AG04449 (cell line): ENCODE measurements at regions not wholly inside any gene's neighbourhood (a gene's known extent, or its start where the extent isn't known, plus 50 kb on each side); places are given as distances from the start of the nearest gene placed in this dataset.

ENCODE experiments used
- CTCF ChIA-PET: fragments of 350-600 bp; formaldehyde crosslinking; extraction: SDS; loops from one replicate; lab custom pipeline; 2021; ENCODE audit warnings: antibody characterized with exemption; lab: Yijun Ruan, JAX
- POLR2A ChIA-PET: fragments of 400-600, 350-600 bp; formaldehyde crosslinking; extraction: SDS; loops from one replicate; lab custom pipeline; 2020; ENCODE audit warnings: antibody characterized with exemption, inconsistent platforms; lab: Yijun Ruan, JAX
- DNase-seq: peaks from one replicate; pipeline ENCODE4 v3.0.0-alpha.2; 2010; ENCODE audit warnings: low read depth, low spot score
- H3K4me3 ChIP-seq: 2 replicates; pipeline ENCODE4 v1.5.1; 2011; ENCODE audit warnings: low read depth, mild to moderate bottlenecking, control low read depth, low read length
- TF ChIP-seq, protein P1 (sequence below): IDR thresholded peaks from one replicate; pipeline ENCODE4 v1.5.1; 2011; ENCODE audit warnings: mild to moderate bottlenecking, moderate library complexity, low read length, control low read depth, inconsistent platforms; ENCODE audit not compliant: insufficient read depth; ENCODE audit errors: missing control alignments

DNA sequence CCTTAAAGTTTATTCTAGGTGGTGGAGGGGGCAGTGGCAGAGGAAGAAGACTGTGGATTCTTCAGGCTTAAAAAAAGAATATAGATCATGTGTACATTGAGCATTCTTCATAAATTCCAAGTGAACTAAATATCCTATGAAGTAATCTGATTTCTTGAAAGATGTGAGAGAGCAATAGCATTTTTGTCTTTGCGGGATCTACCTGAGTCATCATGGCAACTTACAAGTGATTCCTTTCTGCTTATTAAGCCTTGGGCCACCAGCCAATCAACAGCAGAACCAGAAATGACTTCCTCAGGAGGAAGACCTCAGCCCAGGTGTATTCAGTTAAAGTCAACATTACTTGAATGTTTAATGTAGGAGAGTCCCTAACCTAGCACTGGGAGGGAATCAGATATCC is 756.9 kb downstream of the TFAP2A start:
- CTCF ChIA-PET, result no interaction called here
- TF ChIP-seq, protein P1, sequence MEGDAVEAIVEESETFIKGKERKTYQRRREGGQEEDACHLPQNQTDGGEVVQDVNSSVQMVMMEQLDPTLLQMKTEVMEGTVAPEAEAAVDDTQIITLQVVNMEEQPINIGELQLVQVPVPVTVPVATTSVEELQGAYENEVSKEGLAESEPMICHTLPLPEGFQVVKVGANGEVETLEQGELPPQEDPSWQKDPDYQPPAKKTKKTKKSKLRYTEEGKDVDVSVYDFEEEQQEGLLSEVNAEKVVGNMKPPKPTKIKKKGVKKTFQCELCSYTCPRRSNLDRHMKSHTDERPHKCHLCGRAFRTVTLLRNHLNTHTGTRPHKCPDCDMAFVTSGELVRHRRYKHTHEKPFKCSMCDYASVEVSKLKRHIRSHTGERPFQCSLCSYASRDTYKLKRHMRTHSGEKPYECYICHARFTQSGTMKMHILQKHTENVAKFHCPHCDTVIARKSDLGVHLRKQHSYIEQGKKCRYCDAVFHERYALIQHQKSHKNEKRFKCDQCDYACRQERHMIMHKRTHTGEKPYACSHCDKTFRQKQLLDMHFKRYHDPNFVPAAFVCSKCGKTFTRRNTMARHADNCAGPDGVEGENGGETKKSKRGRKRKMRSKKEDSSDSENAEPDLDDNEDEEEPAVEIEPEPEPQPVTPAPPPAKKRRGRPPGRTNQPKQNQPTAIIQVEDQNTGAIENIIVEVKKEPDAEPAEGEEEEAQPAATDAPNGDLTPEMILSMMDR, result no peak
- POLR2A ChIA-PET, result no interaction called here
- DNase-seq, result peak; percentile 55
- no peak overlapping the region for H3K4me3 ChIP-seq

GRCh38 chr6:9647599-9647998 is 767.3 kb downstream of the TFAP2A start:
- no peak overlapping the region for H3K4me3 ChIP-seq
- CTCF ChIA-PET, result interaction anchor here (1.4 kb wide), 1 partner anchor 64 kb away, joined by 3 read pairs; no protein-coding TSS in a partner anchor
- DNase-seq, result no peak
- POLR2A ChIA-PET, result interaction anchor here (1.3 kb wide), 1 partner anchor 767 kb away, joined by 3 read pairs; the partner anchor contains the start of gene TFAP2A
- TF ChIP-seq, protein P1, result no peak

DNA sequence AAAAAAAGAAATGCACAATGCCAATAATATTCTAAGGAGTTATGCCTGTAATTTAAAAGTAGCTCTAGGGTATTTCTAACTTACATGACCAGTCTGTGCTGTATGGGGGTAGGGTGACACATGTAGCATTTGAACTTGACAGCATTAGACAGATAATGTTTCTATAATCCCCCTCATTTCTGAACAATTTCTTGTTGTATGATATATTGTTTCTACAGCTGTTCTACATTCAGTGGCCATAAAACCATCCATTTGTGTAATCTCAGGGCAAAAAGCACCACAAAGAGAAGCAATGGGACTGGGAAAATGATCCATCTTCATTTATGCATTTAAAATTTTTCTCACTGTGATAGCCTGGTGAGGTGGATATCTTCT is 767.8 kb downstream of the TFAP2A start:
- ChIA-PET POLR2A (interaction anchor here (0.5 kb wide), 1 partner anchor 143 kb away, joined by 3 read pairs; no protein-coding TSS in a partner anchor), CTCF (interaction anchor here (0.7 to 1.4 kb wide), 2 partner anchors 64 to 498 kb away, joined by 3 read pairs; no protein-coding TSS in a partner anchor)
- no peak overlapping the region for H3K4me3 ChIP-seq
- TF ChIP-seq, protein P1, result no peak
- no peak for DNase-seq

- DNase-seq, result no peak
- ChIA-PET CTCF (interaction anchor here (0.7 to 1.4 kb wide), 2 partner anchors 63 to 499 kb away, joined by 3 read pairs; no protein-coding TSS in a partner anchor), POLR2A (interaction anchor here (0.5 kb wide), 1 partner anchor 142 kb away, joined by 3 read pairs; no protein-coding TSS in a partner anchor)
- no peak overlapping the region for H3K4me3 ChIP-seq
- TF ChIP-seq, protein P1, result no peak
These were observed 768.4 kb downstream of the TFAP2A start for GRCh38 chr6:9646342-9647070.

DNA sequence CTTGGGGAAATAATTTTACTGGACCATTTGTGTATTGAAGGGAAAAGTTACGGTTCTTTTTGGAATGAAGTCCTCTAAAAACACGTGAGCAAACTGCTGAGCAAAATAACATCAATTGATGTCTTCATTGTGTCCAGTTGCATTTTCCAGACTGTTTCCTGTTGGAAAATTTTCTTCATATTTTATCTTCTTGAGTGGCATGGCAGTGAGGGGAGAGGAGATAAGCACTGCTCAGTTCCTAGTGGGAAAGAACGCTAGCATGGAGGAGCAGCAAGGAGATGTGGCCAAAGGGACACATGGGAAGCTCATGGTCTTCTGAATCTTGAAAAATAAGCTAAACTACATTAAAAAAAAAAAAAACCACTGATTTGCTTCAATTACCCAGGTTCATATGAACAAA is 776.0 kb downstream of the TFAP2A start:
- CTCF ChIA-PET, result interaction anchor here (1.0 kb wide), 1 partner anchor 10 kb away, joined by 3 read pairs; no protein-coding TSS in a partner anchor
- TF ChIP-seq, protein P1, result no peak
- DNase-seq, result no peak
- POLR2A ChIA-PET, result no interaction called here
- no peak overlapping the region for H3K4me3 ChIP-seq

DNA sequence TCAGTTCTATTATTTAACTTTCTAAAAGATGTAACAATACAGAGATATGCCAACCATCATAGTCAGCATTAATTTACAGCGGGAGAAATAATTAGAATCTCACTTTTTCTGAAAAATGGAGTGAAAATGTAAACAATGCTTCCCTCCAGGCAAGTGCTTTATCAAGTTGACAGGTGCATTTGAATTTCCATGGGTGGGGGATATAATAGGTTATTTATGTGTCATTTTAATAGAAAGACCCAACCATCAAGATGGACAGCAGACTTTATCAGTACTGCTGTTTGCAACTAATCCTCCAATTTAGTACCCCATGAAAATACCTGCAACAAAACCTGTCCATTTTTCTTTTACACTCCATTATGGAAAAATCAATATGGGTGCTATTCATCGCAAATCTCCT is 780.1 kb downstream of the TFAP2A start:
- POLR2A ChIA-PET, result no interaction called here
- TF ChIP-seq, protein P1, result no peak
- no peak overlapping the region for H3K4me3 ChIP-seq
- CTCF ChIA-PET, result no interaction called here
- DNase-seq, result no peak
